NCI-H748 treated with DMSO at 0.1 percent for 48 hours (cell line): ENCODE measurements at regions not wholly inside any gene's neighbourhood (a gene's known extent, or its start where the extent isn't known, plus 50 kb on each side); places are given as distances from the start of the nearest gene placed in this dataset.
"Not testable (repeated sequence)": the region's sequence is repeated elsewhere in the genome, so short reads cannot be mapped to it uniquely, and the experiment has no call there.

ENCODE experiments used
- DNase-seq: peaks from one replicate; lab custom pipeline; 2025; lab: John Stamatoyannopoulos, UW

- no peak for DNase-seq
Measured at GRCh38 chr5:160479220-160479619, 57.6 kb downstream of the PTTG1 start.

GRCh38 chr5:160479926-160480325 lies 58.3 kb downstream of the PTTG1 start:
- DNase-seq: no peak

DNA sequence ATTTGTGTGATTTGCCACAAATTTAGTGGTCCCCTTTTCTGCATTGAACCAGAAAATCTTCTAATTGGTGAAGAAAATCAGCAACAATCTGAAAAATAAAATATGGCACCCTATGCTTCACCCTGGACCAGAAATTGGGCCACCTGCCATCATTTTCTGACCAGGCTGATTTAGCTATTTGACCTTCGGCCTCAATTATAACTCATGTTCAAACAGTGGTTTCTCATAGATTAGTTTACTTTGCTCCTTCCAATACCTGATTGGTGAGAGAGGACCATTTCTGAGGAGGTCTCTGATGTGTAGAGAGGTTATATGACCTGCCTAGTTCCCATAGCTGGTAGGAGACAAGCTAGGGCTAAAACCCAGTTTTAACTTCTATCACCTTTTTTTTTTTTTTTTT lies 59.0 kb downstream of the PTTG1 start:
- DNase-seq: no peak

GRCh38 chr5:160484678-160485077 lies 63.0 kb downstream of the PTTG1 start:
- DNase-seq: no peak

DNA sequence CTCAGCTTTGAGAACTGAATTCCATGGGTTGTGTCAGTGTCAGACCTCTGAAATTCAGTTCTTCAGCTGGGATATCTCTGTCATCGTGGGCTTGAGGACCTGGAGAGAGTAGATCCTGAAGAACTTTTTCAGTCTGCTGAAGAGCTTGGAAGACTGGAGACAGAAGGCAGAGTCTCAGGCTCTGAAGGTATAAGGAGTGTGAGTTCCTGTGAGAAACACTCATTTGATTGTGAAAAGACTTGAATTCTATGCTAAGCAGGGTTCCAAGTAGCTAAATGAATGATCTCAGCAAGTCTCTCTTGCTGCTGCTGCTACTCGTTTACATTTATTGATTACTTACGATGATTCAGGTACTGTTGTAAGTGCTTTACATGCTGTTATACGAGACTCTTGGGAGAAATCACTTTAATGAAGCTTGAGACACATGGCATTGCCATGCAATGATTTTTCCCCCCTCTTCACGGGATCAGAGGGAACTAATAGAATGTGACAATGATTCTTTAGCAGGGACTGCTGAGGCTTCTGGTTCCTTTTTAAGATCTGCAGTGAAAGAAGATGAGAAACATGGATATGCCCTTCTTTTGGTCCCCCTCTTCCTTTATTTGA lies 63.8 kb downstream of the PTTG1 start:
- DNase-seq: no peak

DNA sequence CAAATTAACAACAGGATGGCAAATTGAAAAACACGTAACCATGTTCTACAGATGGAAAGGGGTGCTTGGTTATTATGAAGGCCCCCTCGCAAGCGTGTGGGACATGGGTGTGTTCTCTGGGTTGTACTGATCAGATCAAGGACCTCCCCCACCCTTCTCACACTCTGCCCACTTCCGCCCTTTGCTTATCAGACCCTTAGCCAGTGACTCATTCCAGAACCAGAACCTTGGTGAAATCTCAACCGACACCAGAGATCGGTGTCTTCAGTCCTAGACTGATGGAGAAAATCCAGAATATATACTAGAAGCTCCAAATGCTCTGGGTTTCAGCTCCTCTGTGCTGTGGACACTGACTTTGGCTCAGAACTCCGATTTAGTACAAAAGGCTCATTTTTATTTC lies 64.9 kb downstream of the PTTG1 start:
- DNase-seq: no peak

DNA sequence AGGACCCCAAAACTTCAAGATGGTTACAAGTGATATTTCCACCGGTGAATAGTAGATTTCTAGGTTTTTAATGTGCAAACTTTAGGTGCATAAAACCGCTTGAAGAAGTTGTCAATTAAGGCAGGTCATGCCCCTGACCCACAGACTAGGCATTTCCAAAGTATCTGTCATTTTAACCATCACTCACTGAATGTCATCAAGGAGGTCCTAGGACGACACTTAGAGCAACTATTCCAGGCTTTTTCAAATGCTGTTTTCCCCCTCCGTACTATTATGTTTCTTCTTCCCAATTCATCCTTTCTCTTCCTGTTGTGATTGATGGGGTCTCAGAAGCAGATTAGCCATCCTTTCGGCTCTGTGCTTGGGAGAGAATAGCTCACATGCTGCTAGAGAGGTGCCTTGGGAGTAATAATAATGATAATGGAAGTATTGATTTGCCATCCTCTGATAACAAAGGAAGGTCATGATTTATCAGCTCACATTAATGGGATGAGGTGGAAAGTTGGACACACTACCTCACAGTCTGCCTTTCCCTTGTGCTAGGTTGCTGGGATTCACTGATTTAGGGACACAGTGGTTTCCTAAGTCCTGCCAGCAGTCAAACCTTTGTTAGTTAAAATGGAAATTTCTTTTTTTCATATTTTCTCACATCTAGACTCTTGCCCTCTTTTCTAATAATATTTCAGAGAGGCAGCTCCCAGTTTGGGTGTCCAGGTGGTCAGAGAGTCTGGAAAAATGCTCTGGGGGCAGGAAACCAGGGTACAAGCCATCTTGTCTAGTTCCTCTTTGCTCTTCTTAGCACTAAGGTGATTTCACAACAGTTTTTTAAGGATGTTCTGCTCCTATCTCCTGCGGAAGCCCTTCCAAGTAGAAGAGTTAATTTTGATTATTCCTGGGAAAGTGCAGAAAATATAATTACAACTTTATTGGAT lies 67.0 kb downstream of the PTTG1 start:
- DNase-seq: no peak

GRCh38 chr5:160491438-160491837 lies 69.8 kb downstream of the PTTG1 start:
- no peak for DNase-seq

DNA sequence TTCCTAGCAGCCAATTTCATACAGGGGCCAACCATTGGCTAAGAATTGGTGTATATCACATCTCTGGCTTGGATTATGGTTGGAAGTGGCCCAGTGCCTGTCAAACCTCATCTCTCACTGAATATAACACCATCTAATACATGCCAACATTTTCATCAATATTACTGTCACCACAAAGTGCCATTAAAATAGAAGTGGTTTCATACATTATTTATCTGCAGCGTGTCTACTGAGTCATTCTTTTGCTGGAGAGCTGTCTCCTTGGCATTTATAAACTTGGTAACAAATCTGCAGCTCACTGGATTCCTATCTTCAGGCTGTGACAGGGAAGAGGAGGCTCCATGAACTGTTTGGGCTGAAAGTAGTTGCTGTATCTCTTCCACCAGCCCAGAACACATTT lies 70.9 kb downstream of the PTTG1 start:
- DNase-seq: no peak

DNA sequence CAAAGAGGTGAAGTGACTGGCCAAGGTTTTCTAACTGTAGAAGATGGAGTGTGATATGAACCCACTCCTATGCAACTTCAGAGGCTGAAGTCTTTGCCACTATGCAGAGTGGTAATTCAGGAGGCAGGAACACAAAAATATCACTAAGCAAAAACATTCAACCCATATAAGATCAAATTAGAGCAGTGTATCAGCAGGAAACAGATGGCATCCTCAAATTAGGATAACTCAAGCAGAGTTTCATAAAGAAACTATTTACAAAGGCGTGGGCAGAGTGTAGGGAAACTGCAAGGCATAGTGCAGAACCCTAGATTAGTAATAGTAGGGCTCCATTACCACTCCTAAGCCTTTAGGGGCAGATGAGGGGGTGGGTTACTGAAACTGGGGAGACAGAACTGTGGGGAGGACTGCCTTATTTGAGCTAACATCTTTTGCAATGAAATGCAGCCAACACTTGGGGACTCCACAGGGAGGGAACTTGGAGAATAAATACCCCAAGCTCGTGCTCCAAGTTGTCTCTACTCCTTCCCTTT lies 72.2 kb downstream of the PTTG1 start:
- no peak for DNase-seq

- no peak for DNase-seq
Measured at GRCh38 chr5:160494451-160494850, 72.8 kb downstream of the PTTG1 start.

GRCh38 chr5:160496334-160496733 lies 74.7 kb downstream of the PTTG1 start:
- no peak for DNase-seq

DNA sequence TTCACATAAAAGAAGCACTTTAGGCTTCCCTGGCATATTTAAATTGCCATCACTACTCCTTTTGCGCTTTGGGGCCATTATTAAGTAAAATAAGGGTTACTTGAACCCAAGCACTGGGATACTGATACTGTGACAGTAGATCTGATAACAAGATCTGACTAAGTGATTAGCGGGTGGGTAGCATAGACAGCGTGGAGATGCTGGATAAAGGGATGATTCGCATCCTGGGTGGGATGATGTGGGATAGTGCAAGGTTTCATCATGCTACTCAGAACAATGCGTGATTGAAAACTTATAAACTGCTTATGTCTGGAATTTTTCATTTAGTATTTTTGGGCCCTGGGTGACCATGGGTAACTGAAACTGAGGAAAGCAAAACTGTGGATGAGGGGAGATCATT lies 75.1 kb downstream of the PTTG1 start:
- no peak for DNase-seq

GRCh38 chr5:160497878-160498277 lies 76.2 kb downstream of the PTTG1 start:
- no peak for DNase-seq

DNA sequence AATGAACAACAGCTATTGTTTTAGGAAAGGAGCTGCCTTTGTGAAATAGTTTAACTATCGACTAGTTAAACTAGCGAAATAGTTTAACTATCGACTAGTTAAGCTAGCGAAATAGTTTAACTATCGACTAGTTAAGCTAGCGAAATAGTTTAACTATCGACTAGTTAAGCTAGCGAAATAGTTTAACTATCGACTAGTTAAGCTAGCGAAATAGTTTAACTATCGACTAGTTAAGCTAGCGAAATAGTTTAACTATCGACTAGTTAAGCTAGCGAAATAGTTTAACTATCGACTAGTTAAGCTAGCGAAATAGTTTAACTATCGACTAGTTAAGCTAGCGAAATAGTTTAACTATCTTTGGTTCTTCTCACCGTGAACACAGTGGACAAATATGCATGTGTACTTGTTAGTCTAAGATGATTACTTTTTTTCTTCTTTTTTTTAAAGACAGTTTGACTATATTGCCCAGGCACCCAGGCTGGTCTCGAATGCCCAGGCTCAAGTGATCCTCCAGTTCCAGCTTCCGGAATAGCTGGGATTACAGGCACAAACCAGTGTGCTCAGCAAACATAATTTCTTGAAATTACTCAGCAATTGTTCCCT lies 76.9 kb downstream of the PTTG1 start:
- not testable (repeated sequence) for DNase-seq

DNA sequence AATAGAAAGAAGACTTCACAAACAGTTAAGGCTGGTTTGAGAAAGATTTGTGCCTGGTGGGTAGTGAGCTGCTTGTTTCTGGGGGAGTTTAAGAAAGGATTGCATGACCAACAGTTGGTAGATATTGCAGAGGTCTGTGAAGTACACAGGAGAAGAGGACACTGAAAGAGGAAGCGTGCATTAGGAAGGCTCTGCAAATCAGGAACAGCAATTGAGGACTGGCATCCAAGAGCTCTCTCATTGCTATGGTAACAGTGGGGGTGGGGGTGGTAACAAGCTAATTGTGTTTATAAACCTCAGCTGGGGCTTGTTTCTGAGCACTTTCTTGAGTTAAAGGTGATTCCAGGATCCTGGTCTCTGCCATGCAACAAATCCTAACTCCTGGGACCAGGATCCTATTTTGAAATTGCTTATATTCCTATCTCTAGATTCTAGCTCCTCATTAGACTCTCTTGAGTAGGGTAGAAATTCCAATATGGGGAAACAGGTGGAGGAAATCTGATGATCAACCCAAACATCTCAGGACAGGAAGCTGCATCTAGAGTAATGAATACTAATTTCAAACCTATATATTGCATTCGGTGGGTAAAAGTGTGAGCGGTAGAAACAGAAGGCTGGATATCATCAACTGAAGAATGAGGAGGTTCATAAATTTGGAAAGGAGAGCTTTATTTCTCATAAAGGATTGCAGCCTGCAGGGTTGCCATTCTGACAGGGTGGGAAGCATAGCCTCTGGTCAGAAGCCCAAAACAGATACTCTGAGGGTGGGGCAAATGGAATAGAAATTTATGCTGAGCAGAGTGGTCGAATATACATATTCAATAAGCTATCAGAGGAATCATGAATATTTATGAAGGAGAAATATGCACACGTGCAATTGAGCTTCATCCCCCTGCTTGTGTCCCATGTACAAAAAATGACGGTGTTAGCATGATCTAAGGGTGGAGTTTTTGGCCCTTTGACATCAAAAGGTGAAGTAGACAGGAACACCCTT lies 79.4 kb downstream of the PTTG1 start:
- peak; percentile 5 for DNase-seq

DNA sequence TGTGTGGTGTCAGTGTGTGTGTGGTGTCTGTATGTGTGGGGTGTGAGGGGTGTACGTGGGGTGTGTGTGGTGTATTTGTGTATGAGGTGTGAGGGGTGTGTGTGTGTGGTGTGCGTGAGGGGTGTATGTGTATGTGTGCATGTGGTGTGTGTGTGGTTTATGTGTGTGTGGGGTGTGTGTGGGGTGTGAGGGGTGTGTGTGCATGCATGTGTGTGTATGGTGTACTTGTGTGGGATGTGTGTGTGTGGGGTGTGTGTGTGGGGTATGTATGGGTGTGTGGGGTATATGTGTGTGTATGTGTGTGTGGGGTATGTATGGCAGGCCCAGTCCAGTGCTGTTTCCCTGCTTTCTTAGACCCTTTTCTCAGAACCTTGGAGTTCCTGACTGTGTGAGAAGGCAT lies 83.3 kb downstream of the PTTG1 start:
- no peak for DNase-seq

DNA sequence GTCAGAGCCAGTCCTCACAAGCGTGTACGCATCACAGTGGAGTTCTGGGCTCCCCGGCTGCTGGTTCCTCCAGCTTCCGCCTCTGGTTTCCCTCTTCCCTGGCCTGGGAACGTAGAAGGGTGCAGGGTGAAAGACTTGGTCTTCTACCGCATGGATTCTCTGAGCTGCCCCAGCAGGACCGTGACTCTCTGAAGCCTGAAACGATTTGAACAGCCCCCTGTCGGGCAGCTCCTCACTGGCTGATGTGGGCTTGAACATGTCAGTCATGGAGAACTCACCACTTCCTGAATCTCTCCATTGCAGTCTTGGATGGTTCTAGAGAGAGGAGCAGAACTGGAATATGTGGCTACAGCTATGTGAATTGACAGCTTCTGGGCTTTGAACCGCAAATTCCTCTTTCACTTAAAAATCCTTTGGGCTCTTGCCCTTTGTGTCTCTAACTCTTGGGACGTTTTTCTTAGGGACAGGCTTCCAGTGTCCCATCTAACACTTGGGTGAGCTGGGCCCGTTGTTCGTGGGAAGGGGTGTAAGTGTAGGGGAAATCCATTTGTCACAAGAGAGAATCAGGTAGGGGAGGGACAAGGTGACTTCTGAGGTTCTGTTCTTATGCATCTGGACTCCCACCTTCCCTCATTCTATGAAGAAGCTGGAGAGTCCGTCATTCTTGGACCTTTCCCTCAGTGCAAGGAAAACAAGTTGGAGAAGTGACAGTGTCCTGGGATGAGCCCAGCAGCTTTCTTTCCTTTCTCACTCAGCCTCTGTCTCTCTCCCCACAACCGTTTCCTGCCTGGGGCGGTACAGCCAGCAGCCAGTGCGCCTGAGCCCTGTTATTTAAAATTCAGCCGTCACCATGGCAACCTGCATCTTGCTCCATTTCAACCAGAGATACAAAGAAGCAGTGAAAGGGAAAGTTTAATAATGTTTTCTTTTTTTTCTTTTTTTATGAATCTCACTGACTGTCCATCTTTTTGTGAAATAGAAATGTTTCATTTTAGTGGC lies 84.7 kb downstream of the PTTG1 start:
- peak; percentile 31 for DNase-seq

- DNase-seq: no peak
Measured at GRCh38 chr5:160507221-160507721, 85.6 kb downstream of the PTTG1 start.

DNA sequence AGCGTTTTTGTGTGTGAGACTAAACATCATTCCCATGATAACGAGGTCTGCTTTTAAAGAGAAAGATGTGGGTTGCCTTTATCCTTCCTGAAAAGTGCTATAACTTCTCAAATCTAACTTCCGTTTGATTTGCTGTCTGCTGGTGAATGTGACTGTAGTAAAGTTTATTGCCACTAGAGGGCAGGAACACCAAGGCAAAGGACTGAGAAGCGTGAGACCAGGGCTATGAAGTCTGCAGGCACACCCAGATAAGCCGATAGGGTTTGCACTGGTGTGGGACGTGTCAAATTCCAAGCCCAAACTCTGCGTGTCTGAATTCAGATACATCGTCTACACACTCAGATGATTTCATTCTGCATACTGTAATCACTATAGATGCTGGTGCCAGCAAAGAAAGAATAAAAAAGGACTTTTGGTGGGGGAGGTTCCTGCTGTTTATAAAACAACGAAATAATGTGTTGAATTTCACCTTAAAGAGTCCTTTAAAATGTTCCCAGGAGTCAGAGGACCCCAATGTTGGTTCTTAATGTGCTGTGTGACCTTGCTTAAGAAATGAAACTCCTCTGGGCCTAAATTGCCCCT lies 87.2 kb downstream of the PTTG1 start:
- peak; percentile 26 for DNase-seq
